Thyroid gland (tissue), 1 donor: ENCODE measurements at regions not wholly inside any gene's neighbourhood (a gene's known extent, or its start where the extent isn't known, plus 50 kb on each side); places are given as distances from the start of the nearest gene placed in this dataset. TPM values are rescaled to one million over a fixed set of nuclear protein-coding genes. Genes with fewer than 3 reads are reported as not detected.

ENCODE experiments used
- small RNA-seq: library from RNA; depleted of rRNA; stranded (forward); fragments of <200 nt; gene quantifications from one replicate; pipeline ENCODE3, GENCODE V24; 2016

Small RNAs in the stretch of these regions (small RNA-seq; reads per million reads assigned to genes)
- not detected for gene RN7SL484P
